ENCODE measurements at regions not wholly inside any gene's neighbourhood (a gene's known extent, or its start where the extent isn't known, plus 50 kb on each side); places are given as distances from the start of the nearest gene placed in this dataset.

DNA sequence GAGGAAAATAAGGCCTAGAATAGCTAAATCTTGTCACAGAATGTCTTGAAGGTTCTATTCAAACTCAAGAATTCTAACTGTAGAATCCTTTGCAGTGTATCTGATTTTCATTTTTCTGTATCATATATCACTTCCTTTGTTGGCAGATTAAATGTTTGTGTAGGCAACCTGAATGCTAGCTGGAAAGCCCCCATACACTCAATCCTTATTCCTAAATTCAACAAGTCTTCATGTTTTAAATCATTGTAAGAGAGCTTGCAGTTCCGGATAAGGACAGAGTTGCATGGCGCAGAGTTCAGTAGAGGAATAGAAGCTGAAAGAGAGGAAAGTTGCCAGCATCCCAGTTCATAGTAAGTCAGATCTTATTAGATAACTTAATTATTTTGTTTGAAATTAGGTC lies 242.0 kb upstream of the SEMA6D start:
- Histone ChIP-seq H3K36me3 (replicated peaks; ENCODE audit: insufficient read depth, low read length) (no peaks in the 10 kb centered on the region), H3K4me1 (ENCODE audit: low read length) (no peaks in the 10 kb centered on the region), H4K20me1 (ENCODE audit: insufficient read depth, low read length) (no peaks in the 10 kb centered on the region), H3K4me3 (ENCODE audit: low read length) (no peak overlapping the region), H3K9me3 (replicated peaks; ENCODE audit: insufficient read depth, low read length) (no peaks in the 10 kb centered on the region), H3K79me2 (ENCODE audit: low read length) (no peaks in the 10 kb centered on the region), H3F3A (ENCODE audit: insufficient read depth, low read length) (no peaks in the 10 kb centered on the region), H3K4me2 (ENCODE audit: low read depth, low read length) (no peak overlapping the region), H3K27me3 (replicated peaks; ENCODE audit: insufficient read depth, low read length) (no peaks in the 10 kb centered on the region), H3K9ac (ENCODE audit: low read length) (no peak overlapping the region), H2AFZ (ENCODE audit: low read length) (no peak overlapping the region), H3K9me2 (replicated peaks; ENCODE audit: insufficient read depth, low read length) (no peaks in the 10 kb centered on the region), H3K27ac (ENCODE audit: low read length) (no peak overlapping the region)
- DNase-seq: no peak
- TF ChIP-seq, protein P1, sequence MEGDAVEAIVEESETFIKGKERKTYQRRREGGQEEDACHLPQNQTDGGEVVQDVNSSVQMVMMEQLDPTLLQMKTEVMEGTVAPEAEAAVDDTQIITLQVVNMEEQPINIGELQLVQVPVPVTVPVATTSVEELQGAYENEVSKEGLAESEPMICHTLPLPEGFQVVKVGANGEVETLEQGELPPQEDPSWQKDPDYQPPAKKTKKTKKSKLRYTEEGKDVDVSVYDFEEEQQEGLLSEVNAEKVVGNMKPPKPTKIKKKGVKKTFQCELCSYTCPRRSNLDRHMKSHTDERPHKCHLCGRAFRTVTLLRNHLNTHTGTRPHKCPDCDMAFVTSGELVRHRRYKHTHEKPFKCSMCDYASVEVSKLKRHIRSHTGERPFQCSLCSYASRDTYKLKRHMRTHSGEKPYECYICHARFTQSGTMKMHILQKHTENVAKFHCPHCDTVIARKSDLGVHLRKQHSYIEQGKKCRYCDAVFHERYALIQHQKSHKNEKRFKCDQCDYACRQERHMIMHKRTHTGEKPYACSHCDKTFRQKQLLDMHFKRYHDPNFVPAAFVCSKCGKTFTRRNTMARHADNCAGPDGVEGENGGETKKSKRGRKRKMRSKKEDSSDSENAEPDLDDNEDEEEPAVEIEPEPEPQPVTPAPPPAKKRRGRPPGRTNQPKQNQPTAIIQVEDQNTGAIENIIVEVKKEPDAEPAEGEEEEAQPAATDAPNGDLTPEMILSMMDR (IDR thresholded peaks at IDR 0.05; ENCODE audit: low read length): no peak

DNA sequence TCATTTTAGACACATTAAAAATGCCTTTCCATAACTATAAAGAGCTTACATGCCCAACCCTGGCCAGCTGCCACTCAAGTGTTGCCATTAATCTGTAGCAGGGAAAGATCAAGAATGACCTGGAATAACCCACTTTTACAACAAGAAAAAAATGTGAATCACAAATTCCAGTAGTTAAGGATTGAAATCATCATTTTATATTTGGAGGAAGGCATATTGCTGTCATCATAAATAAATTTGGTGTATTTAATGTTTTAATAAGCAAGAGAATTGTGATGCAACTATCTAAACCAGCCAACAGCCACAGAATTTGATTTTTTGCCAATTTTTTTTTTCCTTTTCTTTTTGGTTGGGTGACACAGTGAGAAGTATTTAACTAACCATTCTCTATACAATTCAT lies 240.0 kb upstream of the SEMA6D start:
- no peak overlapping the region for H2AFZ ChIP-seq (ENCODE audit: low read length)

DNA sequence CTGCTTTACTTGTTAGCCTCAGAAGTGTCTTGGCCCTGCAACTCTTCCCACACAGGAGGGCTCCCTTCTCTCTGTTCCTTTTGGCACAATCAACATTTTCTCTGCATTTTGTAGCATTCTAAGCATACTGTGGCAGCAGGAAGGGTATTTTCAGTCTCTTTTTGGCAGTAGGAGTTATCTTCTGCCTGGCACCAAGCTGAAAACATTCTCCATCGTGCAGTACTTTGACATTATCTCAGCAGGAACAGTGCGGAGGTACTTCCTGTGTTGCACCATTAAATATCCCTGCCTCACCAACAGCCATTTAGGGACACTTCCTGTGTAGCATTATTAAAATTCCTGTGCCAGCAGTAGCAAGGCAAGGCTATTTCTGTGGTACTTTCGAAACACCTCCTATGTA lies 233.2 kb upstream of the SEMA6D start:
- H3F3A ChIP-seq (ENCODE audit: insufficient read depth, low read length): no peaks in the 10 kb centered on the region
- H3K36me3 ChIP-seq (replicated peaks; ENCODE audit: insufficient read depth, low read length): no peaks in the 10 kb centered on the region
- no peak overlapping the region for H3K4me3 ChIP-seq (ENCODE audit: low read length)
- DNase-seq: no peak
- H3K27ac ChIP-seq (ENCODE audit: low read length): no peak overlapping the region
- no peak overlapping the region for H3K4me2 ChIP-seq (ENCODE audit: low read depth, low read length)
- no peaks in the 10 kb centered on the region for H3K79me2 ChIP-seq (ENCODE audit: low read length)
- TF ChIP-seq, protein P1 (IDR thresholded peaks at IDR 0.05; ENCODE audit: low read length): no peak
- H3K9me2 ChIP-seq (replicated peaks; ENCODE audit: insufficient read depth, low read length): no peaks in the 10 kb centered on the region
- no peaks in the 10 kb centered on the region for H4K20me1 ChIP-seq (ENCODE audit: insufficient read depth, low read length)
- H3K9ac ChIP-seq (ENCODE audit: low read length): no peak overlapping the region
- H3K9me3 ChIP-seq (replicated peaks; ENCODE audit: insufficient read depth, low read length): no peaks in the 10 kb centered on the region
- no peaks in the 10 kb centered on the region for H3K4me1 ChIP-seq (ENCODE audit: low read length)
- no peaks in the 10 kb centered on the region for H3K27me3 ChIP-seq (replicated peaks; ENCODE audit: insufficient read depth, low read length)
- H2AFZ ChIP-seq (ENCODE audit: low read length): no peak overlapping the region

More for the DNA sequence above, 240.0 kb upstream of the SEMA6D start:
- H4K20me1 ChIP-seq (ENCODE audit: insufficient read depth, low read length): no peaks in the 10 kb centered on the region
- no peaks in the 10 kb centered on the region for H3K79me2 ChIP-seq (ENCODE audit: low read length)
- no peaks in the 10 kb centered on the region for H3K36me3 ChIP-seq (replicated peaks; ENCODE audit: insufficient read depth, low read length)
- H3K9ac ChIP-seq (ENCODE audit: low read length): no peak overlapping the region
- H3K27ac ChIP-seq (ENCODE audit: low read length): no peak overlapping the region
- H3K4me2 ChIP-seq (ENCODE audit: low read depth, low read length): no peak overlapping the region
- H3K4me1 ChIP-seq (ENCODE audit: low read length): no peaks in the 10 kb centered on the region
- H3K9me2 ChIP-seq (replicated peaks; ENCODE audit: insufficient read depth, low read length): no peaks in the 10 kb centered on the region
- no peaks in the 10 kb centered on the region for H3F3A ChIP-seq (ENCODE audit: insufficient read depth, low read length)
- no peaks in the 10 kb centered on the region for H3K27me3 ChIP-seq (replicated peaks; ENCODE audit: insufficient read depth, low read length)
- TF ChIP-seq EZH2 (optimal IDR thresholded peaks at IDR 0.05; ENCODE audit: low read depth, low read length): no peak
- no peak for DNase-seq
- H3K4me3 ChIP-seq (ENCODE audit: low read length): no peak overlapping the region
- H3K9me3 ChIP-seq (replicated peaks; ENCODE audit: insufficient read depth, low read length): no peaks in the 10 kb centered on the region

DNA sequence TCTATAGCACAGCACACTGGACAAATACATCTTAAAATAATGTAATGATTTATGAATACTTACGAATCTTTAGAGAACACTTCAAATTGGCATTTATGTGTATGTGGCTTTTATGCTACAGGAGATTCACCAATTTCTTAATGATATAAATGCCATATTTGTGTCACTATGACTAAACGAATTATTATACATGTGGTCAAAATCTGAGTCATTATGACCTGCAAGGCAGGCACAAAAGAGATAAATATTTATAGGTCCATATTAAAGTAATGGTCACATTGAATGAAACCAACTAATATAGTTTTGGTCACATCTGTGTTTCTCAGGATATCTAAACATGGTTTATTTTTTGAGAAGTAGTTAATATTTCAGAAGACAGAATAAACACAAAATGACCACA lies 232.3 kb upstream of the SEMA6D start:
- Histone ChIP-seq H3K9me3 (replicated peaks; ENCODE audit: insufficient read depth, low read length) (no peaks in the 10 kb centered on the region), H3K4me2 (ENCODE audit: low read depth, low read length) (no peak overlapping the region), H3K27me3 (replicated peaks; ENCODE audit: insufficient read depth, low read length) (no peaks in the 10 kb centered on the region), H3K27ac (ENCODE audit: low read length) (no peak overlapping the region), H2AFZ (ENCODE audit: low read length) (no peak overlapping the region), H3F3A (ENCODE audit: insufficient read depth, low read length) (no peaks in the 10 kb centered on the region), H3K4me3 (ENCODE audit: low read length) (no peak overlapping the region), H3K9ac (ENCODE audit: low read length) (no peak overlapping the region), H3K36me3 (replicated peaks; ENCODE audit: insufficient read depth, low read length) (no peaks in the 10 kb centered on the region), H3K4me1 (ENCODE audit: low read length) (no peaks in the 10 kb centered on the region), H4K20me1 (ENCODE audit: insufficient read depth, low read length) (no peaks in the 10 kb centered on the region), H3K9me2 (replicated peaks; ENCODE audit: insufficient read depth, low read length) (no peaks in the 10 kb centered on the region), H3K79me2 (ENCODE audit: low read length) (no peaks in the 10 kb centered on the region)
- DNase-seq: no peak
- TF ChIP-seq EZH2 (optimal IDR thresholded peaks at IDR 0.05; ENCODE audit: low read depth, low read length): no peak
- TF ChIP-seq, protein P1 (IDR thresholded peaks at IDR 0.05; ENCODE audit: low read length): no peak
- no peak for TF ChIP-seq EZH2phosphoT487 (IDR thresholded peaks at IDR 0.05; ENCODE audit: low read length)

Measured in MM.1S (cell line).